Kidney capillary endothelial cell (primary cell): ENCODE measurements at regions not wholly inside any gene's neighbourhood (a gene's known extent, or its start where the extent isn't known, plus 50 kb on each side); places are given as distances from the start of the nearest gene placed in this dataset.
"Not testable (repeated sequence)": the region's sequence is repeated elsewhere in the genome, so short reads cannot be mapped to it uniquely, and the experiment has no call there.

ENCODE experiments used
- DNase-seq: peaks from one replicate; pipeline ENCODE4 v3.0.0-alpha.2; 2018; ENCODE audit warnings: low spot score

GRCh38 chr1:101185421-101185820 is 51.4 kb upstream of the S1PR1 start:
- DNase-seq = no peak

DNA sequence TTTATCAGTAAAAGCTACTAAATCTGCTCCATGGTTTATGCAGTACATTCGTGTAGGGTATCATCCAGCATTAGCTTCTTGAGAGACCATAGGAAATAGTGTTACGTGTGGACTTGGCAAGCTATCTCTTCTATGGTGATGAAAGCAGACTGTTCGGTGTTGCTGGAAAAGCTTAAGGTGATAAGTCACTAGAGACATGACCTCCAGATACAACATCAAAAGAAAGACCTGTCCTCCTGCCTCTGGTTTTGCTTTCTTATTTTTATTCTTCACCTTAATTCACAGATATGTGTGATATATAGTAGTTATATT is 53.5 kb upstream of the S1PR1 start:
- no peak for DNase-seq

DNA sequence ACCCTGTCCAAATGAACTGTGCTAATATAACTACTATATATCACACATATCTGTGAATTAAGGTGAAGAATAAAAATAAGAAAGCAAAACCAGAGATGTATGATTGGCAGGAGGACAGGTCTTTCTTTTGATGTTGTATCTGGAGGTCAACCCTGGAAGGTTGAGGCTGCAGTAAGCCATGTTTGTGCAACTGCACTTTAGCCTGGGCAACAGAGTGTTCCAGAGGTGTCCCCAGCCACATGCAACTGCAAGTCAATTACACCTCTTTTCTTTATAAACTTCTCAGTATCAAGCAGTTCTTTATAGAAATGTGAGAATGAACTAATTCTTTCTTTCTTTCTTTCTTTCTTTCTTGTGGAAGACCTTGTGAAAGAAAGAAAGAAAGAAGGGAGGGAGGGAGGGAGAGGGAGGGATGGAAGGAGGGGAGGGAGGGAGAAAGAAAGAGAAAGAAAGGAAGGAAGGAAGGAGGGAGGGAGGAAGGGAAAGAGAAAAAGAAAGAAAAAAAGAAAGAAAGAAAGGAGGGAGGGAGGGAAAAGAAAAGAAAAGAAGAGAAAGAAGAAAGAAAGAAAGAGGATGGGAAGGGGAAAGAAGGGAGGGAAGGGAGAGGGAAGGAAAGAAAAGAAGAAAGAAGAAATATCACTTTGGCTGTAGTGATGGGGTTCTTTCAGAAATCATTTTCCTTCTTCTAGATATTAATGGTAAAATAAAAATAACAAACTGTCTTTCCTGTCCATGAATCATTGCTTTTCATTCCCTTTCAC is 54.0 kb upstream of the S1PR1 start:
- no peak for DNase-seq

DNA sequence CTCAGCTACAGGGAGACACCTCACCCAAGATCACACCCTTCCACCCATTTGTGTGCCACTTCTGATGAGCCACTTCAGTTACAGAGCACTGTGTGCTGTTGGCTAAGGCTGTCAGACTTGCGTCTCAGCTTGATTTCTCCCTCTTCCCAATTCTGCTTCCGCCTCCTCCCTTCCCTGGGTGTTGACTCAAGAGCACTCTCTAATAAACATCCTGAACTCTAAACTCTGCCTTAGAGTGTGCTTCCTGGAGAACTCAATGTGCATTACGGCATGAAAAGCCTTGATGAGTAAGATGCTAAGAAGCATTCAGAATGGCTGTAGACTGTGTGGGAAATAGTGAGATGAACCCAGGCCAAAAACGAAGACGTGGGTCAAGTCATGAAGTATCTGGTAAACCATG is 54.9 kb upstream of the S1PR1 start:
- DNase-seq = peak; percentile 95

GRCh38 chr1:101178688-101179491 is 57.9 kb upstream of the S1PR1 start:
- no peak for DNase-seq

DNA sequence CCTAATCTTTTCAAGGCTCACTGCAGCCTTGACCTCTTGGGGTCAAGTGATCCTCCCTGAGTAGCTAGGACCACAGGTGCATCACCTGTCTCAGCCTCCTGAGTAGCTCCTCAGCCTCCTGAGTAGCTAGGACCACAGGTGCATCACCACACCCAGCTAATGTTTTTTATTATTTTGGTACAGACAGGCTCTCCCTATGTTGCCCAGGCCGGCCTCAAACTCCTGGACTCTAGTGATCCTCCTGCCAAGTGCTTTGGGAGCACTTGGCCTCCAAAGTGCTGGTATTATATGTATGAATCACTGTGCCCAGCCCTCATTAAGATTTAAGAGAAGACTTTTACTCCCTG is 58.5 kb upstream of the S1PR1 start:
- DNase-seq = no peak

GRCh38 chr1:101175886-101176285 is 60.9 kb upstream of the S1PR1 start:
- DNase-seq = peak; percentile 81

DNA sequence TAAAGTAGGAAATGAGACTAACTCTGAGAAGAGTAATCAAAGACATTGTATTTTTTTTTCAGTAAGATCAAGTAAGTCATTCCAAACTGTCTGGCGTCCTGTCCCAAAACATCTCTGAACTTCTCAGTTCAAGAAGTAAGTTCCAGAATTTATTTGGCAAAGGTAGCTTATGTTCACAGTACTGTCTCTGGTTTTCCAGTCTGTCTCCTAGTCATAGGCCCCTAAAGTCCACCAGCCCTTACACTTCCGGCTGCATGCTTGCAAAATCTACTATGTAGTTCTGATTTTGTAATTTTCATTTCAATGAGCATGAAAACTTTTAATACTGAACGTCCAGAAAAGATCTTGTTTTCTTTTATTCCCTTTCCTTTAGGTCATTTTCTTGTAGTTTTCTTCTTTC is 61.4 kb upstream of the S1PR1 start:
- DNase-seq = no peak

DNA sequence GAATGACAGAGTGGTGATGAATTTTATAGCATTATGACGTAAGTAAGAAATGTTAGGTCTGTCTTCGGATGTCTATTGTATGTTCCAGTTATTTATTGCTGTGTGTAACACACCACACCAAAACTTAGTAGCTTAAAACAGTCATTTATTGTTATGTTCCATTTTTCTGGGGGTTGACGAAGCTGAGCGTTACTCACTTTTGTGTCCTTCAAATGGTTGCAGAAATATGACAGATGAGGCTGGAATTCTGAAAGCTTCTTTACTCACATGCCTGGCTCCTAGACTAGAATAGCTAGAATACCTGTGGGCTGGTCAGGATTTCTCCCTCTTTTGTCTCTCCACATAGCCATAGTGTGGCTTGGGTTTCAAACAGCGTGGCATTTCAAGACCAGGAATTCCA is 62.1 kb upstream of the S1PR1 start:
- DNase-seq = peak; percentile 92

DNA sequence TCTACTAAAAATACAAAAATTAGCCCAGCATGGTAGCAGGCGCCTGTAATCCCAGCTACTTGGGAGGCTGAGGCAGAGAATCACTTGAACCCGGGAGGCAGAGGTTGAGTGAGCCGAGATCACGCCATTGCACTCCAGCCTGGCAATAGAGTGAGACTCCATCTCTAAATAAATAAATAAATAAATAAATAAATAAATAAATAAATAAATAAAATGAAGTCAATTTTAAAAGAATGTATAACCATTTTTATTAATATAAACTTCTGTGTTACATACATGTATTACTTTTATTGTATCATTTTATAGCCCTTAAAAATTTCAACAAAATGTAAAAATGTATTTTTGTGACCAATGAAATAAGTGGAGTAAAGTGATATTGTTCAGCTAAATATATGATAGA is 62.5 kb upstream of the S1PR1 start:
- not testable (repeated sequence) for DNase-seq

- DNase-seq = no peak
Measured at GRCh38 chr1:101170506-101171050, 66.2 kb upstream of the S1PR1 start.

DNA sequence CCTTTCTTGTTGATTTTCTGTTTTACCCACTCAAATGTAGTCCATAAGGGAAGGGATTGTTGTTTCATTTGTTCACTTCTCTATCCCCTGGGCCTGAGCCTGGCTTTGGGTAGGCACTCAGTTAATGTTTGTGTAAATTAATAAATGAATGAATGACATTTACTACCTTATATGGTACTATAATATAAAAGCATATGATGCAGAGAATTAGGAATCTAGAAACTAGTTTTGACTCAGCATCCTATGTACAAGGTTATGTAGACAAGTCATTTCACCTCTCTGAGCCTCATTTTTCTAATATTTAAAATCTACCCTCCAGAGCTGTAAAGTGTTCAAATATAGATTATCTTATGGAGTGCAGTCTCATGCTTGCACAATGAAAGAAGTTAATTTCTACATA is 68.9 kb upstream of the S1PR1 start:
- DNase-seq = no peak

DNA sequence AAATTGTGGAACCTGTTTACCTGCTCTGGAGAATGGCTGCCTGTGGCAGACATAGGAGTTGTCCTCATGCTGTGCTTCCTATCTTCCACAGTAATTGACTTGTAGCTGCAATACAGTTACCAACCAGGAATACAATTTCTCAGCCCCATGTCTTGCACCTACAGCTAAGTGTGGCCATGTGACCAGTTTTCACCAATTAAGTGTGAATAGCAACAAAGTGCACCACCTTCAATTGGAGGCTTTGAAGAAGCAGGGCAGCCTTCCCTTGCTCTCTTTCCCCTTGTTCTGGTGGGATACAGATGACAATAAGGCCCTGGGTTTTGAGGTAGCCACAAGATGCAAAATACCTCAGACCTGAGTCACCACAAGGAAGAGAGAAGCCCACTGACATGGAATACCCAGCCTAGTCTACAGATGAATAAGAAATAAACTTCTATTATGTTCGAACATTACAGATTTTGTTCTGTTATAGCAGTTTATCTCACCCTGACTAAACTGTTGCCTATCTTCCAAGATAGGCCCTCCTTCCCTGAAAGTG is 70.2 kb upstream of the S1PR1 start:
- no peak for DNase-seq

GRCh38 chr1:101165954-101166353 is 70.9 kb upstream of the S1PR1 start:
- DNase-seq = no peak

DNA sequence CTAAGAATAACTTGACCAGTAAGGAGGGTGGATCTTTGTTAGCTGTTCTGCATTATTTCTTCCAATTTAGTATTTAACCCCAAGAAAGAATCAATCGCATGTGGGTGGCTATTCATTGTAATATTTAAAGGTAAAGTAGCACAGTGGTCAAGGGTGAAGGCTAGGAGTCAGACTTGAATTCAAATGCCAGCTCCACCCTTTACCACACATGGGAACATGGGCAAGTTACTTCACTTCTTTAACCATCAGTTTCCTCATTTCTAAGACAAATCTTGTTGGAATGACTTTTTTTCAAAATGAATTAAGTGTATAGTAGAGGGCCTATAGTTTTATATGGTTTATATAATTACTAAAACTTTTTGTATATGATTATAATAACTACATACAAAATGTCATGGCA is 71.3 kb upstream of the S1PR1 start:
- no peak for DNase-seq

DNA sequence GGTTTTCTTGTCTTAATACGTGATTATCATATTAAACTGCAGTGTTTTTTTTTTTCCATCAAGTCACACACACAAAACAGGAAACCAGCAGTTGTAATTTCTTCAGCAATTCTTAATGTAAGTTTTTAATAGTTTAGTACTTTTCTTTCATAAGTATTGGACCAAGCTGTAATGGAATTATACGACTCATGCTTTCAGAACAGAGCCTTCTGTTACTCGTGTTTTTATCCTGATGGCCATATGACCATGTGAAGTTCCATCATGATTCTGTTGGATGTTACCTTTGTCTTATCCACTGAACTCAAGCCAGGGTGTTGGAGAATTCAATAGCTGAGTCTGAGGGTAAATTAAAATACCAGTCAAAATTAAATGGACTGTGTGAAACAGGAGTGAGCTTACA is 72.0 kb upstream of the S1PR1 start:
- no peak for DNase-seq

GRCh38 chr1:101162736-101163735 is 73.8 kb upstream of the S1PR1 start:
- DNase-seq = no peak

- DNase-seq = no peak
Measured at GRCh38 chr1:101162300-101162699, 74.5 kb upstream of the S1PR1 start.

GRCh38 chr1:101161619-101162018 is 75.2 kb upstream of the S1PR1 start:
- DNase-seq = peak; percentile 83

GRCh38 chr1:101158424-101158823 is 78.4 kb upstream of the S1PR1 start:
- no peak for DNase-seq

DNA sequence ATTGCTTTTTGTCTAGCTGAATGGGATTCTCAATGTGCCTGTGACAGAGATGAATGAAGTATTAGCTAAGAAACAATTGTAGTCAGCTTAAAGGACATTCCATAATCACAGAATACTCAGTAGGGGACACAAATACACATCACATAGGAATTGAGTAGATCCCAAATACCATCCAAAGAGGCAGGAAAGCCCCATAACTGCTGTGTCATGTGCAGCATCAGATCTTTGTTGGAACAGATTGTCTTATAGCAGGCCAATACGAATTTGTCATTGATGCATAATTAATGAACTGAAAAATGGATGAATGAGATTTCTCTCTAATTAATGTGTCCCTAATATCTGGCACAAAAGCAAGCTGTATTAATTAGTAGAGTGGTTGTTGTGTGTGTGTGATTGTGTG is 82.3 kb upstream of the S1PR1 start:
- DNase-seq = no peak

- DNase-seq = no peak
Measured at GRCh38 chr1:101153692-101154091, 83.1 kb upstream of the S1PR1 start.
